Body of pancreas (tissue), 4 donors: ENCODE measurements at regions not wholly inside any gene's neighbourhood (a gene's known extent, or its start where the extent isn't known, plus 50 kb on each side); places are given as distances from the start of the nearest gene placed in this dataset.

Experiments used
- CTCF ChIP-seq, 7 experiments: fragments of 450-650 bp in 4 of 7; fragments of 200-600 bp in 3 of 7; sonication (generic) in 3 of 7; IDR thresholded peaks; one replicate each; pipeline ENCODE4 v1.5.1; 2016 to 2019; ENCODE audit warnings: antibody characterized with exemption in 7 of 7
- POLR2A ChIP-seq, 3 donors: fragments of 450-650 bp; IDR thresholded peaks; one replicate each; pipeline ENCODE4 v1.6.1; 2016; ENCODE audit warnings: antibody characterized with exemption in 3 of 3, mild to moderate bottlenecking in 2 of 3

GRCh38 chr5:116731432-116731831, 156.8 kb upstream of the SEMA6A start:
- TF ChIP-seq CTCF (IDR thresholded peaks at IDR 0.05) (no peak), POLR2A (IDR thresholded peaks at IDR 0.05) (no peak)
